H9 (cell line): ENCODE measurements at regions not wholly inside any gene's neighbourhood (a gene's known extent, or its start where the extent isn't known, plus 50 kb on each side); places are given as distances from the start of the nearest gene placed in this dataset.

ENCODE experiments used
- DNase-seq: peaks from one replicate; pipeline ENCODE4 v3.0.0-alpha.2; 2017
- H2AFZ ChIP-seq: one replicate; pipeline ENCODE4 v1.6.1; 2013; ENCODE audit warnings: mild to moderate bottlenecking, low read length, control low read depth, moderate library complexity
- H2AK5ac ChIP-seq: 2 replicates; pipeline ENCODE4 v1.6.1; 2013; ENCODE audit warnings: low read length, control low read depth, mixed read lengths; ENCODE audit not compliant: insufficient read length
- H2BK120ac ChIP-seq: one replicate; pipeline ENCODE4 v1.6.1; 2013; ENCODE audit warnings: low read depth, mild to moderate bottlenecking, low read length, control low read depth, inconsistent platforms; ENCODE audit not compliant: poor library complexity, severe bottlenecking
- H2BK12ac ChIP-seq: 2 replicates; pipeline ENCODE4 v1.6.1; 2013; ENCODE audit warnings: low read length, control low read depth, mixed read lengths, low read depth; ENCODE audit not compliant: insufficient read length
- H2BK15ac ChIP-seq: 2 replicates; pipeline ENCODE4 v1.6.1; 2013; ENCODE audit warnings: low read depth, low read length, control low read depth
- H2BK20ac ChIP-seq: one replicate; pipeline ENCODE4 v1.6.1; 2013; ENCODE audit warnings: low read depth, mild to moderate bottlenecking, low read length, control low read depth, inconsistent platforms; ENCODE audit not compliant: poor library complexity, severe bottlenecking
- H2BK5ac ChIP-seq: 2 replicates; pipeline ENCODE4 v1.6.1; 2013; ENCODE audit warnings: low read length, control low read depth, mixed read lengths; ENCODE audit not compliant: insufficient read length
- H3K14ac ChIP-seq: 2 replicates; pipeline ENCODE4 v1.6.1; 2013; ENCODE audit warnings: low read length, control low read depth; ENCODE audit not compliant: insufficient read depth
- H3K18ac ChIP-seq: 2 replicates; pipeline ENCODE4 v1.6.1; 2013; ENCODE audit warnings: low read depth, mild to moderate bottlenecking, mixed read lengths, low read length, control low read depth; ENCODE audit not compliant: insufficient read length
- H3K23ac ChIP-seq: 2 replicates; pipeline ENCODE4 v1.6.1; 2013; ENCODE audit warnings: low read length, control low read depth, mixed read lengths, low read depth; ENCODE audit not compliant: insufficient read length
- H3K23me2 ChIP-seq: 2 replicates; pipeline ENCODE4 v1.6.1; 2013; ENCODE audit warnings: low read depth, mild to moderate bottlenecking, mixed read lengths, low read length, control low read depth; ENCODE audit not compliant: insufficient read length, poor library complexity, severe bottlenecking
- H3K27ac ChIP-seq: 2 replicates; pipeline ENCODE4 v1.5.1; 2013; ENCODE audit warnings: low read length, control low read depth, mixed read lengths, low read depth; ENCODE audit not compliant: insufficient read length
- H3K27me3 ChIP-seq: 2 replicates; pipeline ENCODE4 v1.6.1; 2013; ENCODE audit warnings: low read length, control low read depth, inconsistent platforms; ENCODE audit not compliant: insufficient read depth
- H3K4ac ChIP-seq: 2 replicates; pipeline ENCODE4 v1.6.1; 2013; ENCODE audit warnings: low read depth, mild to moderate bottlenecking, control low read depth, inconsistent platforms, low read length, moderate library complexity
- H3K4me1 ChIP-seq: 2 replicates; pipeline ENCODE4 v1.6.1; 2013; ENCODE audit warnings: low read length, control low read depth, inconsistent platforms; ENCODE audit not compliant: insufficient read depth
- H3K4me2 ChIP-seq: 2 replicates; pipeline ENCODE4 v1.6.1; 2013; ENCODE audit warnings: low read length, control low read depth, mixed read lengths; ENCODE audit not compliant: insufficient read length, insufficient read depth
- H3K56ac ChIP-seq: 2 replicates; pipeline ENCODE4 v1.6.1; 2013; ENCODE audit warnings: low read depth, mild to moderate bottlenecking, mixed read lengths, low read length, control low read depth; ENCODE audit not compliant: insufficient read length
- H3K79me1 ChIP-seq: 2 replicates; pipeline ENCODE4 v1.6.1; 2013; ENCODE audit warnings: low read depth, mild to moderate bottlenecking, moderate library complexity, low read length, control low read depth, inconsistent platforms; ENCODE audit not compliant: insufficient read depth, poor library complexity, severe bottlenecking
- H3K79me2 ChIP-seq: 2 replicates; pipeline ENCODE4 v1.6.1; 2013; ENCODE audit warnings: low read length, control low read depth, inconsistent platforms; ENCODE audit not compliant: insufficient read depth
- H3K9ac ChIP-seq: 2 replicates; pipeline ENCODE4 v1.6.1; 2013; ENCODE audit warnings: low read length, control low read depth, mixed read lengths; ENCODE audit not compliant: insufficient read length; ENCODE audit errors: extremely low read depth
- H3K9me3 ChIP-seq: one replicate; pipeline ENCODE4 v1.6.1; 2013; ENCODE audit warnings: low read depth, low read length, inconsistent platforms; ENCODE audit not compliant: control insufficient read depth
- H3T11ph ChIP-seq: one replicate; pipeline ENCODE4 v1.6.1; 2013; ENCODE audit warnings: mild to moderate bottlenecking, low read length, control low read depth, inconsistent platforms
- H4K20me1 ChIP-seq: one replicate; pipeline ENCODE4 v1.6.1; 2013; ENCODE audit not compliant: control insufficient read depth, insufficient read length, insufficient read depth
- H4K5ac ChIP-seq: 2 replicates; pipeline ENCODE4 v1.6.1; 2013; ENCODE audit warnings: low read depth, mild to moderate bottlenecking, mixed read lengths, low read length, control low read depth; ENCODE audit not compliant: insufficient read length
- H4K8ac ChIP-seq: replicated peaks from 2 replicates; pipeline ENCODE4 v1.6.1; 2013; ENCODE audit warnings: low read length, control low read depth, mixed read lengths, low read depth; ENCODE audit not compliant: insufficient read length
- H4K91ac ChIP-seq: 2 replicates; pipeline ENCODE4 v1.6.1; 2013; ENCODE audit warnings: low read depth, mild to moderate bottlenecking, moderate library complexity, mixed read lengths, low read length, control low read depth; ENCODE audit not compliant: insufficient read length
- H3K27ac Mint-ChIP-seq, 3 experiments: 2 replicates in 2 of 3; 3 replicates in 1 of 3; pipeline ENCODE4 v1.8.0; 2020 to 2021; ENCODE audit warnings: mixed read lengths in 3 of 3, mild to moderate bottlenecking in 1 of 3, moderate library complexity in 1 of 3
- H3K27me3 Mint-ChIP-seq: 2 replicates; pipeline ENCODE4 v1.8.0; 2021; ENCODE audit warnings: low read depth, mild to moderate bottlenecking, moderate library complexity, mixed read lengths
- H3K36me3 Mint-ChIP-seq, 3 experiments: 2 replicates in 2 of 3; 3 replicates in 1 of 3; pipeline ENCODE4 v1.8.0; 2020 to 2021; ENCODE audit warnings: low read depth in 3 of 3, mixed read lengths in 3 of 3; ENCODE audit not compliant: insufficient read depth in 1 of 3
- H3K4me1 Mint-ChIP-seq, 2 experiments: 2 replicates each; pipeline ENCODE4 v1.8.0; 2020; ENCODE audit warnings: mixed read lengths in 2 of 2
- H3K4me3 Mint-ChIP-seq, 2 experiments: 2 replicates in 1 of 2; 3 replicates in 1 of 2; pipeline ENCODE4 v1.8.0; 2020 to 2021; ENCODE audit warnings: mild to moderate bottlenecking in 2 of 2, mixed read lengths in 2 of 2, moderate library complexity in 1 of 2
- H3K9me3 Mint-ChIP-seq, 2 experiments: 2 replicates in 1 of 2; 3 replicates in 1 of 2; pipeline ENCODE4 v1.8.0; 2020; ENCODE audit warnings: mild to moderate bottlenecking in 2 of 2, mixed read lengths in 2 of 2, moderate library complexity in 1 of 2
- CTCF ChIP-seq: fragments of 200-600 bp; sonication (generic); conservative IDR thresholded peaks from 3 replicates; pipeline ENCODE4 v1.8.0; 2021; ENCODE audit warnings: antibody characterized with exemption, mild to moderate bottlenecking
- WGBS: extraction: QIAGEN DNeasy Blood & Tissue Kit; methylation state at CpG from one replicate; pipeline ENCODE4 v1.1.7; 2013; ENCODE audit warnings: missing lambda C conversion rate, low lambda C conversion rate, mixed read lengths; ENCODE audit not compliant: insufficient read length; ENCODE audit errors: extremely low coverage; 5-methylcytosine and 5-hydroxymethylcytosine counted together

GRCh38 chr5:74261866-74262265 is 378.7 kb downstream of the ENC1 start:
- Histone ChIP-seq H3K4me1 (no peaks in the 10 kb centered on the region), H4K8ac (no peak overlapping the region), H3K27ac (no peak overlapping the region), H4K5ac (no peak overlapping the region), H3K18ac (no peak overlapping the region), H2BK5ac (no peak overlapping the region), H3K9me3 (no peaks in the 10 kb centered on the region), H3K23me2 (no peaks in the 10 kb centered on the region), H2BK15ac (no peak overlapping the region), H4K91ac (no peak overlapping the region), H3K79me1 (no peaks in the 10 kb centered on the region), H4K20me1 (no peaks in the 10 kb centered on the region), H2AK5ac (no peak overlapping the region), H3K4ac (no peak overlapping the region), H3K4me2 (no peak overlapping the region), H2BK20ac (no peak overlapping the region), H2BK120ac (no peak overlapping the region), H3K23ac (no peak overlapping the region), H2BK12ac (no peak overlapping the region), H3K79me2 (no peaks in the 10 kb centered on the region), H3K14ac (no peak overlapping the region), H3K56ac (no peak overlapping the region), H3K27me3 (no peaks in the 10 kb centered on the region), H3T11ph (no peak overlapping the region), H2AFZ (no peak overlapping the region), H3K9ac (no peak overlapping the region)
- no peaks in the 10 kb centered on the region for H3K36me3 Mint-ChIP-seq
- no peak for TF ChIP-seq CTCF
- H3K27ac Mint-ChIP-seq = no peak overlapping the region
- no peaks in the 10 kb centered on the region for H3K9me3 Mint-ChIP-seq
- WGBS = no CpG with 5 or more reads among the region's 3 CpGs
- H3K4me3 Mint-ChIP-seq = no peak overlapping the region
- DNase-seq = no peak
- peaks cover 32 to 37% of the 10 kb centered on the region in 2 experiments for H3K4me1 Mint-ChIP-seq
- no peaks in the 10 kb centered on the region for H3K27me3 Mint-ChIP-seq
